HG03378 (cell line): ENCODE measurements at regions not wholly inside any gene's neighbourhood (a gene's known extent, or its start where the extent isn't known, plus 50 kb on each side); places are given as distances from the start of the nearest gene placed in this dataset.

Experiments used
- ATAC-seq: cut with Tn5 transposase; IDR thresholded peaks from one replicate; pipeline ENCODE4 v1.9.1; 2021; ENCODE audit warnings: mild to moderate bottlenecking, moderate library complexity; ENCODE audit not compliant: unreplicated experiment

- ATAC-seq = peak; percentile 34
Measured at GRCh38 chr15:39139431-39140059, 441.3 kb upstream of the THBS1 start.

DNA sequence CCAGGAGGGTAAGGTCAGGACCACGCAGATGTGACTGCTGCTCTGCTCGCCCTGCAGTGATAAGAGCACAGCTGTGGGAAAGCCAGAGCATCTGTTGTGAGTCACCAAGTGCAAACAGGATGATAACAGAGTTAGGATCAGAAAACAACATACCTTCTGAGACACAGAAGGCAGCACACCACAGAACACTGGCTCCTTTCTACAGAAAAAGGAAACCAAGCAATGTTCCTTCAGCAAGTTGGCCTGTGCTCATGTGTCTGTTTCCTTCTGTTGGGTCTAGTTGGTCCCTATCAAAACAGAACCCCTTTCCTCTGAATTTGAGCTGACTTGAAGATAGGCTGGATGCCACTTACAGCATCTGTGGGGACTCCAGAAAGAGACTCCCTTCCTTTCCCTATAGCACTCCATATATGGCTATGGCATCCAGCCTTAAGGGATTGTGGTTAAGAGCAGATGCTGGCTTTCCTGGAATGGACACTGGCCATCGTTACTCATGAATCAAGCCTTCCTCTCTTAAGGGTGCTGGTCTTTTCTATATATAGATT is 440.7 kb upstream of the THBS1 start:
- ATAC-seq = peak; percentile 48

GRCh38 chr15:39142500-39142899 is 438.4 kb upstream of the THBS1 start:
- ATAC-seq = no peak

DNA sequence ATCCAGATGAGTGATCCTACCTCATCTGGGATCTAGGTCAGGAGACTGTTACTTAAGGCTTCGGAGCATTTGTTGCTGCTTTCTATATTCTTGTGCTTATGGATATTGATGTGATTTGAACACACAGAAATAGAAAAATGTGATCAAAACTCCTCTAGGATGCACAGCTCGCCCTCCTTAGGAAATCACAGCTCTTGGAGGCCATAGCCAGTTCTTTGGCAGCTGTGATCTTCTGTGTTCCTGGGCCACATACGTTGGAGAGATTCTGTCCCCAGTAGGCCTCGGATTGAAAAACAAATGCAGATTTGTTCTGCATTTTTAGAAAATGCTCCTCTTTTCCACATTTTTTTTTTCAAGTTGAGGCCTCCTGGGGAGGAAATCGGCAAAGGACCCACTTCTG is 437.4 kb upstream of the THBS1 start:
- ATAC-seq = no peak

DNA sequence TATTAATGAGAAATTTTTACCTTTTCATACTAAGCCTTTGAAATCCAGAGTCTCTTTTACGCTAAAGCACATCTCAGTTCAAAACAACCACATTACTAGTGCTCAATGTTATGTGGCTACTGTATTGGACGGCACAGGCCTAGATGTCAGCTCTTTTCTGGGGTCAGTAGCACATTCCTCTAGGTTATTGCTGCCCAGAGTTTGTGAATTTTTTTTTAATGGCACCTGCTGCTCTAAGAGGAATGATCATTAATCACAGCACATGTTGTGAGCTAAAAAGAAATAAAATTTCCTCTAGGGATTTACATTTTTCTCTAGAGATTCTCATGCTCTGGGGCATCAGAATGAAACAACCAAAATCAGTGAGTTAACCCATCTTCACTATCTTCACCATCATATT is 436.8 kb upstream of the THBS1 start:
- ATAC-seq = no peak

GRCh38 chr15:39144613-39145499 is 436.0 kb upstream of the THBS1 start:
- no peak for ATAC-seq

DNA sequence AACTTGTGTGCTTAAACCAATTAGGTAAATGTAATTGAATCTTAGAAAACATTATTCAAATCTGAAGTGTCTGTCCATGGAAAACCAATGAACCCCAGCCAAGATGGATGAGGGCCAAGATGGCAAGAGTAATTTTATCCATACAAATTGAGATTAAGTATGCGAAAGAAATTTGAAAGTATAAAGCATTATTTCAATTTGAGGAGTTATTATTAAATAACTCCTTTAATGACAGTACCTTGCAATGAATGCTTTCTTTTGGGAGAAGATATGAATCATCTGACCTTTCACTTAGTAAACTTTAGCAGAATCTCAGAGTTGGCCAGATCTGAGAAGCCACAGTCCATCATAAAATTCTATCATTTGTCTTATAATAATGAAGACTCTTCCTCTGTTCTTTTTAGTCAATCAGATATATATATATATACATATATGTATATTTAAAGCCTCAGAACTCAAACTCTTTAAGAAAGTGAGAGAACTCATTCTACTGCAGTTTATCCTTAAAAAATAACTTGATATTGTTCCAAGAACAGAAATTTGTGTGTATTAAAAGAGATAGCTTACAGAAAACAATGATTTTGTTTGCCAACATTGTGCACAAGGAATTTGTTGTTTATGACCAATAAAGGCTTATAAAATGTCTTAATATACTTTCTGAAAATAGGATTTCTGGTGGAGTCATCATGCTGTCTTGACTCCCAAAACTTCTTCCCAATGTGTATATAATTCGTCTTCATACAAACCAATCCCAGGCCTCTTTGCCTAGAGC is 434.8 kb upstream of the THBS1 start:
- no peak for ATAC-seq

DNA sequence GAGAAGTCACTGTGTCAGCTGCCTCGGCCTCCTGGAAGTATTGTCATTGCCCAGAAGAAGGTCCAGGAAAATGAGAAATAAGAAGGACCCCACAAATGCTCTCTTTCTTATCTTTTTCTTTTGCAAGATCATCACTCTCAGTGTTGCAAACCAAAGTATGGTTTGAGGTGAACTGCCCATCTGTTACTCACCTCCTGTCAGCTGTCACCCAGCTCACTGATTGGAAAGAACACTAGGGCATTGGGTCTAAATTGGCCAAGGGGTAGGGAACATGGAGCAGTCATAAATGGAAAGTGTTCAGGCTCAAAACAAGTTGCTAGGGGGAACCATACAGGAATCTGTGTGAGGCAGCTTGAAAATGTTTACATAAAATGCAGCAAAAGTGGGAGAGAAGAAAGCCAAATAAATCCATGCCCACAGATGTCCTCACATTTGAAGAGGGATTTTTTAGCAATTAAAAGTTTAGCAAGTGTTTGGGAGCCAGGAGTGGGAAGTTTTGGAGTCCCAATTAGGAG is 431.2 kb upstream of the THBS1 start:
- no peak for ATAC-seq

GRCh38 chr15:39151545-39151944 is 429.3 kb upstream of the THBS1 start:
- ATAC-seq = no peak

GRCh38 chr15:39153058-39153714 is 427.7 kb upstream of the THBS1 start:
- ATAC-seq = no peak

- ATAC-seq = no peak
Measured at GRCh38 chr15:39153716-39154115, 427.2 kb upstream of the THBS1 start.

DNA sequence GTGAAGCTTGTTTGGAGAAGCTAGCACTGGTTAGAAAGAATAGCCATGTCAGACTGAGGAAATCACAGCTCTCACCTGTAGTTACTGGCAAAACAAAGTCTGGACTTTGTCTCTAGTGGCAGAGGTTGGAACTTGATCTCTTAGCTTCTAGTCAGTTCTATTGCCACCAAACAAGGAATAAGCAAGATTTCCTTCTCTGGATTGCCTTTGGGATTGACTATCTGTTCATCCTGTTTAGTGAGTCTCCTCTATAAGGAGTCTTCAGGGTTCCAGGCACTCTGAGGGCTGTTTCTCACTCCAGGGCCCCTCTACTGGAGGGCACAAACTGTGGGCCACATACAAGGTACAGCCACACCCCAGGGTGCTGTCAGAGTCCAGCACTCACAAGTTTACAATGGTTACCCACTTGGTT is 426.6 kb upstream of the THBS1 start:
- no peak for ATAC-seq

GRCh38 chr15:39154776-39155175 is 426.1 kb upstream of the THBS1 start:
- ATAC-seq = no peak

DNA sequence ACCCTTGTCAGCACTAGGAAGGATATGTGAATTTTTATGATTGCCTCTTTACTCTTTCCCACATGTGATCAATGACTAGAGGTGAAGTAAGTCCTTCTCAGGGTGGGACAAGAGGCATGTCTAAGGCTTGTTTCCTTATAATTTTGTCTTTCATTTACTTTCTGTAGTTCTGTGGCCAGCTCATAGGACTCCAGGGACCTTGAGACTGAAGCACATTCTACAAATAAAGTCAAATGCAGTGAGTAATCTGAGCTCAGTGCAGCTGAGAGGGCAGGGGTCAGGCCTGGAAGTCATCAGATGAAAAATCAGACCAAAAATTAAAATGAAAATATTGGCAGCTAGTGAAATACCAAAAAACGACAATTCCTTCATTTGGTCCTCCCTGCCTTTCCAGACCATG is 424.7 kb upstream of the THBS1 start:
- no peak for ATAC-seq

DNA sequence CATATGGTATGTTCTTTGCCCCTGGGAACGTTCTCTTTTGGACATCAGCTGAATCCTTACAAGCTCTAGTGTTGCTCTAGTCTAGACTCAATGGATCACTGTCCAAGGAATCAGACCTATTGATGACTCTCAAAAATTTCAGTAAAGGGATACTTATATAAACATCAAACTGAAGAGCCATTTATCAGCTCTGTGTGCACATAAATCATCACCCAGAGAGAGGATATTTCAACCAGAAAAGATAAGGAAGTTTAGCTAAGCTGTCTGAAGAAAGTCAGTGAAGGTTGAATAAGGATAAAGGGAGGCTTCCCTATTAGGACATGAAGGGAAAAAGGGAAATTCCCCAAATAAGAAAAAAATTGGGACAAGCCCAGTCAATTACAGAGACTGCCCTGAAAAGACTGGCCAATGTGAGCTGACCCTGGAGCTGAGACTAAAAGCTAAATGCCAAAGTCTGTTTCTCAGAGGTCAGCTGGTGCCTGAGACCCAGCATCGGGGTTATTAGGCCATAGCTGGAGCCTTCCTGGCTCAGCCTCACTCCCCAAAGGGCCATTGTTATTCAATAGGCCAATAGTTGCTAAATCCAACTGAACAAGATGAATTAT is 424.1 kb upstream of the THBS1 start:
- ATAC-seq = no peak

GRCh38 chr15:39157882-39158281 is 423.0 kb upstream of the THBS1 start:
- ATAC-seq = no peak

GRCh38 chr15:39159833-39160232 is 421.0 kb upstream of the THBS1 start:
- ATAC-seq = no peak

DNA sequence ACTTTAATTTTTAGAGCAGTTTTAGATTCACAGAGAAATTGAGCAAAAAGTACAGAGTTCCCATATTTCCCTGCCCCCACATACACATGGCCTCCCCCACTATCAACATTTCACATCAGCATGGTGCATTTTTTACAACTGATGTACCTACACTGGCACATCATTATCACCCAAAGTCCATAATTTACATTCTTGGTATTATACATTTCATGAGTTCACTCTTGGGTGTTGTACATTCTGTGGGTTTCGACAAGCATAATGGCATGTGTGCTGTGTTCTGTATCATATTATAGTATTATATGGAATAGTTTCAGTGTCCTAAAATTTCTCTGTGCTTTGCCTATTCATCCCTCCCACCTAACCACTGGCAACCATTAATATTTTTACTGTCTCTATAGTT is 419.8 kb upstream of the THBS1 start:
- no peak for ATAC-seq

DNA sequence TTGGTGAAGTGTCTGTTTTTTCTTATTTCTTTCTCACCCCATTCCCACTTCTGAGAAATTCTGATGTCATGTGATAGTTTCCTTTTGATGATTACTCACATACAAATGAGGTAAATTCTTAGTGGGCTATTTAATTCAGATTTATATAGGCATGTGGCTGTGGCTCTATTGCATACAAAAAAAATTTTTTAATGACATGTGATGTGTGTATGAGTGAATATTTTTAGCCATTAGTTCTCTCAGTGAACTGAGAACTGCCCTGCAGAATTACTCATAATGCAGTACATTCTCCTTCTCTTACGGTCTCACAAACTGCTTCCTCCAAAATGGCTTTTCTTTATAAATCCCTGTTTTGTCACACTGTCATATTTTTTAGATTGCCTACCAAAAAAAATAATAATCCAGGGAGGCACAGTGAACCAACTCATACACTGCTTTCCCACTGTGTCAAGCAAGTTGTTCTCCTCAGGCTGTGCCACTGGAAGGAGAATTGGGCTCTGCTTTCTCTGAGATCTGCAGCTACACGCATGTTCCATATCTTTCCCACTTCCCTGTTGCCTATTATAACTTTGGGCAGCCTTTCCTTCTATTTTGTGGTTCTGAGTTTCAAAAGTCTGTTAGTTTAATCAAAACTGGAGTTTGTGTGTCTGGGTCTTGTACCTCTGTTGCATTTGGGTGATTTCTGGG is 415.7 kb upstream of the THBS1 start:
- no peak for ATAC-seq
